Panc1 (cell line): ENCODE measurements at regions not wholly inside any gene's neighbourhood (a gene's known extent, or its start where the extent isn't known, plus 50 kb on each side); places are given as distances from the start of the nearest gene placed in this dataset.

ENCODE experiments used
- CTCF ChIP-seq: fragments of 450-650 bp; IDR thresholded peaks from 2 replicates; pipeline ENCODE4 v1.5.1; 2017; ENCODE audit warnings: mild to moderate bottlenecking
- POLR2AphosphoS5 ChIP-seq: IDR thresholded peaks from 2 replicates; pipeline ENCODE4 v1.6.1; 2012; ENCODE audit warnings: mild to moderate bottlenecking, low read depth, low read length, moderate library complexity
- REST ChIP-seq, 2 experiments: IDR thresholded peaks; 2 replicates each; pipeline ENCODE4 v1.6.1; 2011 to 2012; ENCODE audit warnings: low read depth in 2 of 2, control low read depth in 1 of 2, low read length in 1 of 2, mild to moderate bottlenecking in 1 of 2, moderate library complexity in 1 of 2; ENCODE audit not compliant: insufficient read depth in 1 of 2
- SIN3A ChIP-seq: IDR thresholded peaks from 2 replicates; pipeline ENCODE4 v1.6.1; 2012; ENCODE audit warnings: low read depth, mild to moderate bottlenecking, low read length, moderate library complexity, borderline replicate concordance; ENCODE audit not compliant: insufficient read depth
- TCF7L2 ChIP-seq: IDR thresholded peaks from 2 replicates; pipeline ENCODE4 v1.6.1; 2011; ENCODE audit warnings: mild to moderate bottlenecking, low read depth, low read length, inconsistent platforms

GRCh38 chr13:83722443-83722842 is 159.8 kb downstream of the SLITRK1 start:
- TF ChIP-seq POLR2AphosphoS5, result no peak
- no peak for TF ChIP-seq CTCF
- TF ChIP-seq REST (IDR thresholded peaks at IDR 0.05; ENCODE audit: insufficient read depth in 1 of 2, low read depth in 2 of 2, low read length in 1 of 2), result no peak
- TF ChIP-seq SIN3A, result no peak
- no peak for TF ChIP-seq TCF7L2
